ENCODE measurements at regions not wholly inside any gene's neighbourhood (a gene's known extent, or its start where the extent isn't known, plus 50 kb on each side); places are given as distances from the start of the nearest gene placed in this dataset.

DNA sequence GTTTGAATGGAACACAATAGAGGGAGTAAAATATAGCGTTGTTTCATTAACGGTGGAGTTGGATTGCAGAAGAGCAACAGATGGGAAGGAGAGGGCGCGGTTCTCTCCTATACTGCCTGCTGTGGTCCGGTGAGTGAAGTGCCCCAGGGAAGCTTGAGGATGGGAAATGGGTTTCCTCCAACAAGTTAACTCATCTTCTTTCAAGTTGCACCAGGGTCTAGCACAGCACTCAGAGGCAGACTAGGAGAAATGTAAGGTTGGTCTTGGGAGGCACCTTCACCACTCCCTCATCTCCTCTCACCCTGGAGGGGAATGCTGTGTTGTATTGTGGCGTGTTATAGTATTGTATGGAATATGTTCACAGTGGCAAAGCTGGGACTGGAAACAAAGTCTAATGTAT, 96.9 kb upstream of the SLC24A3 start (continued):
- TF ChIP-seq REST (IDR thresholded peaks at IDR 0.05; ENCODE audit: low read depth) = no peak
- no peak for TF ChIP-seq SRF (IDR thresholded peaks at IDR 0.05; ENCODE audit: low read depth)
- TF ChIP-seq POLR2A (IDR thresholded peaks at IDR 0.05; ENCODE audit: borderline replicate concordance, extremely low read depth, insufficient read depth, insufficient read length) = no peak

- BruUV-seq (replicated peaks) = no TSS peak
- RAD21 ChIA-PET (ENCODE audit: low non-redundant PET in 1 of 2, low total read pairs in 2 of 2, uncharacterized antibody in 2 of 2, unreplicated experiment in 2 of 2) = no interaction called here
- TF ChIP-seq ZFX (IDR thresholded peaks at IDR 0.05) (no peak), EGR1 (IDR thresholded peaks at IDR 0.05; ENCODE audit: low read depth) (no peak), YY1 (IDR thresholded peaks at IDR 0.05; ENCODE audit: extremely low read depth, insufficient replicate concordance, low read depth, low read length) (no peak), TCF7L2 (IDR thresholded peaks at IDR 0.05; ENCODE audit: borderline replicate concordance, extremely low read depth, insufficient read depth, insufficient read length) (no peak), SP1 (IDR thresholded peaks at IDR 0.05; ENCODE audit: low read depth) (no peak), SIN3A (IDR thresholded peaks at IDR 0.05; ENCODE audit: low read depth) (no peak), ELF1 (IDR thresholded peaks at IDR 0.05; ENCODE audit: borderline replicate concordance, low read depth) (no peak), JUND (IDR thresholded peaks at IDR 0.05) (no peak), RAD21 (IDR thresholded peaks at IDR 0.05; ENCODE audit: low read depth) (no peak), ZNF274 (IDR thresholded peaks at IDR 0.05; ENCODE audit: low read depth, low read length) (no peak), POLR2AphosphoS5 (IDR thresholded peaks at IDR 0.05; ENCODE audit: low read depth, low read length) (no peak), CTCF (IDR thresholded peaks at IDR 0.05 in 2 of 3, conservative IDR thresholded peaks at IDR 0.05 in 1 of 3; ENCODE audit: borderline replicate concordance in 1 of 3, insufficient read depth in 1 of 3, low read depth in 2 of 3, low read length in 2 of 3) (no peak), FOSL1 (IDR thresholded peaks at IDR 0.05; ENCODE audit: low read depth) (no peak)
- TF ChIP-seq, protein P1, sequence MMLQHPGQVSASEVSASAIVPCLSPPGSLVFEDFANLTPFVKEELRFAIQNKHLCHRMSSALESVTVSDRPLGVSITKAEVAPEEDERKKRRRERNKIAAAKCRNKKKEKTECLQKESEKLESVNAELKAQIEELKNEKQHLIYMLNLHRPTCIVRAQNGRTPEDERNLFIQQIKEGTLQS (IDR thresholded peaks at IDR 0.05) = no peak
- TF ChIP-seq, protein P2, sequence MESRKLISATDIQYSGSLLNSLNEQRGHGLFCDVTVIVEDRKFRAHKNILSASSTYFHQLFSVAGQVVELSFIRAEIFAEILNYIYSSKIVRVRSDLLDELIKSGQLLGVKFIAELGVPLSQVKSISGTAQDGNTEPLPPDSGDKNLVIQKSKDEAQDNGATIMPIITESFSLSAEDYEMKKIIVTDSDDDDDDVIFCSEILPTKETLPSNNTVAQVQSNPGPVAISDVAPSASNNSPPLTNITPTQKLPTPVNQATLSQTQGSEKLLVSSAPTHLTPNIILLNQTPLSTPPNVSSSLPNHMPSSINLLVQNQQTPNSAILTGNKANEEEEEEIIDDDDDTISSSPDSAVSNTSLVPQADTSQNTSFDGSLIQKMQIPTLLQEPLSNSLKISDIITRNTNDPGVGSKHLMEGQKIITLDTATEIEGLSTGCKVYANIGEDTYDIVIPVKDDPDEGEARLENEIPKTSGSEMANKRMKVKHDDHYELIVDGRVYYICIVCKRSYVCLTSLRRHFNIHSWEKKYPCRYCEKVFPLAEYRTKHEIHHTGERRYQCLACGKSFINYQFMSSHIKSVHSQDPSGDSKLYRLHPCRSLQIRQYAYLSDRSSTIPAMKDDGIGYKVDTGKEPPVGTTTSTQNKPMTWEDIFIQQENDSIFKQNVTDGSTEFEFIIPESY (IDR thresholded peaks at IDR 0.05; ENCODE audit: extremely low read depth, insufficient replicate concordance, low read length) = no peak
- TF ChIP-seq, protein P3, sequence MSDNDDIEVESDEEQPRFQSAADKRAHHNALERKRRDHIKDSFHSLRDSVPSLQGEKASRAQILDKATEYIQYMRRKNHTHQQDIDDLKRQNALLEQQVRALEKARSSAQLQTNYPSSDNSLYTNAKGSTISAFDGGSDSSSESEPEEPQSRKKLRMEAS (IDR thresholded peaks at IDR 0.05) = no peak
Observed at GRCh38 chr20:19120011-19120410, 92.4 kb upstream of the SLC24A3 start.

More at GRCh38 chr20:19120011-19120410, 92.4 kb upstream of the SLC24A3 start:
- Histone ChIP-seq H3K36me3 (ENCODE audit: control insufficient read depth in 1 of 2, insufficient read depth in 2 of 2, low read length in 2 of 2) (no peaks in the 10 kb centered on the region), H4K20me1 (ENCODE audit: insufficient read depth) (no peaks in the 10 kb centered on the region), H3K9me3 (ENCODE audit: control insufficient read depth in 1 of 2, insufficient read depth in 1 of 2, low read depth in 1 of 2, low read length in 2 of 2) (peaks cover 0 to 6% of the 10 kb centered on the region in 2 experiments; a peak in 1 of 4 replicates), H3K4me3 (replicated peaks in 1 of 2; ENCODE audit: low read depth in 1 of 2, low read length in 2 of 2) (no peak overlapping the region), H3K27me3 (ENCODE audit: insufficient read depth, low read length) (no peaks in the 10 kb centered on the region), H2AFZ (ENCODE audit: low read depth, low read length, poor library complexity, severe bottlenecking) (no peak overlapping the region), H3K79me2 (ENCODE audit: insufficient read depth, low read length) (no peaks in the 10 kb centered on the region), H3K4me2 (ENCODE audit: low read length) (no peak overlapping the region), H3K9me2 (ENCODE audit: insufficient read depth) (no peaks in the 10 kb centered on the region), H3K9ac (ENCODE audit: low read length) (no peak overlapping the region), H3K4me1 (ENCODE audit: control insufficient read depth in 1 of 2, insufficient read depth in 2 of 2, low read length in 2 of 2) (no peaks in the 10 kb centered on the region), H3K27ac (ENCODE audit: low read depth, low read length) (no peak overlapping the region)
- intact Hi-C loops (cut with micrococcal nuclease) = no loop called here
- POLR2A ChIA-PET = no interaction called here
- ATAC-seq = no peak
- CTCF ChIA-PET = no interaction called here
- DNase-seq (ENCODE audit: low read depth, low spot score) = no peak
